Activated CD8-positive, alpha-beta memory T cell treated with anti-CD3 and anti-CD28 coated beads for 48 hours (primary cell): ENCODE measurements at regions not wholly inside any gene's neighbourhood (a gene's known extent, or its start where the extent isn't known, plus 50 kb on each side); places are given as distances from the start of the nearest gene placed in this dataset.
"Not testable (repeated sequence)": the region's sequence is repeated elsewhere in the genome, so short reads cannot be mapped to it uniquely, and the experiment has no call there.

ENCODE experiments used
- DNase-seq, 3 experiments: peaks; one replicate each; pipeline ENCODE4 v3.0.0-alpha.2; 2020; ENCODE audit warnings: low read depth in 2 of 3, low spot score in 2 of 3

GRCh38 chr7:155227788-155228458 lies 69.8 kb upstream of the INSIG1 start:
- DNase-seq = no peak

GRCh38 chr7:155228459-155228845 lies 69.2 kb upstream of the INSIG1 start:
- DNase-seq = no peak

- no peak for DNase-seq
These were observed 68.8 kb upstream of the INSIG1 start for GRCh38 chr7:155228894-155229293.

- no peak for DNase-seq
These were observed 68.0 kb upstream of the INSIG1 start for GRCh38 chr7:155229548-155230168.

GRCh38 chr7:155230169-155230593 lies 67.5 kb upstream of the INSIG1 start:
- DNase-seq = no peak

- no peak for DNase-seq
These were observed 66.4 kb upstream of the INSIG1 start for GRCh38 chr7:155231241-155231800.

- no peak for DNase-seq
These were observed 65.7 kb upstream of the INSIG1 start for GRCh38 chr7:155231941-155232340.

GRCh38 chr7:155232911-155233310 lies 64.8 kb upstream of the INSIG1 start:
- DNase-seq = no peak

- DNase-seq = no peak
These were observed 64.1 kb upstream of the INSIG1 start for GRCh38 chr7:155233311-155234157.

GRCh38 chr7:155234158-155234492 lies 63.6 kb upstream of the INSIG1 start:
- no peak for DNase-seq

GRCh38 chr7:155234950-155235789 lies 62.5 kb upstream of the INSIG1 start:
- DNase-seq = no peak

- DNase-seq = no peak
These were observed 61.3 kb upstream of the INSIG1 start for GRCh38 chr7:155236386-155236785.

GRCh38 chr7:155237297-155237696 lies 60.4 kb upstream of the INSIG1 start:
- no peak for DNase-seq

GRCh38 chr7:155237730-155238129 lies 59.9 kb upstream of the INSIG1 start:
- DNase-seq = no peak

GRCh38 chr7:155239431-155240087 lies 58.1 kb upstream of the INSIG1 start:
- not testable (repeated sequence) for DNase-seq

GRCh38 chr7:155244675-155245074 lies 53.0 kb upstream of the INSIG1 start:
- no peak for DNase-seq

- DNase-seq = no peak
These were observed 50.0 kb upstream of the INSIG1 start for GRCh38 chr7:155247479-155248365.
